G401 (cell line): ENCODE measurements at regions not wholly inside any gene's neighbourhood (a gene's known extent, or its start where the extent isn't known, plus 50 kb on each side); places are given as distances from the start of the nearest gene placed in this dataset.
A peak's percentile ranks its signal among the peaks of the same experiment; 100 is the strongest.
"Not testable (repeated sequence)": the region's sequence is repeated elsewhere in the genome, so short reads cannot be mapped to it uniquely, and the experiment has no call there.

Experiments
- DNase-seq: peaks from one replicate; pipeline ENCODE4 v3.0.0-alpha.2; 2015; ENCODE audit warnings: low spot score
- in situ Hi-C: cut with HindIII; loops from 2 replicates; pipeline ENCODE4 v1.10.0; 2016; ENCODE audit warnings: low sequenced_read_pairs, mixed read lengths

GRCh38 chr7:29647691-29648210 lies 84.1 kb downstream of the PRR15 start:
- DNase-seq, in situ Hi-C loops: not testable (repeated sequence)

DNA sequence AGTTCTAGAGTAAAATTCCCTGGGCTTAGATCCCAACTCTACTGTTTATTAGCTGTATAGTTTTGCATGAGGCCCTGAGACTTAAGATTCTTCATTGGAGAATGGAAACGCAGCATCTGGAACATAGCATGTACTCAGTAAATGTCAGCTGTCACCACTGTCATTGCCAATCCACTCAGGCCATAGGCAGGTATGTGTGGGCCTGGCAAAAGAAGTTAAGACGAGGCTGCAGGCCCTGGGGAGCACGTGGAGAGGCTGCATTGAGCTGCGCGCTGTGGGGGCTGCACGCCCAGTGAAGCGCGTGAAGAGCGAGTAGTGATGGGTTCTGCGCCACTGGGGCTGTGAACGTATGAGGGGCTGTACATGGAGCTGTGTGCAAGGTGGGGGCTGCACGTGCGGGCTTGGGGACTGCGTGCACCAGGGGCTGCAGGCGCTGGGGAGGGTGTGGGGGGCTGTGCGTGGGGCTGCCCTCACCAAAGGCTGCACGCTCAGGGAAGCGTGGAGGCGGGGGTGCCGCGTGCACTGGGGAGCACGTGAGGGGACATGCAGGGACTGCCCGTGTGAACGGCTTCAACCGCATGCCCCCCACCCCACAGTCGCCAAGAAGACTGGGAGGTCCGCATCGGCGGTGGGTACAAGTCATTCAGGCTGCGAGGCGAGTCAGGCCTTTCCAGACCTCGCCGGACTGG lies 85.5 kb downstream of the PRR15 start:
- in situ Hi-C loops = no loop called here
- no peak for DNase-seq

- in situ Hi-C loops = no loop called here
- no peak for DNase-seq
Measured at GRCh38 chr7:29649876-29650275, 86.2 kb downstream of the PRR15 start.

- no peak for DNase-seq
- in situ Hi-C loops = no loop called here
Measured at GRCh38 chr7:29651477-29651876, 87.8 kb downstream of the PRR15 start.

- in situ Hi-C loops = no loop called here
- DNase-seq = no peak
Measured at GRCh38 chr7:29652556-29652955, 88.9 kb downstream of the PRR15 start.

DNA sequence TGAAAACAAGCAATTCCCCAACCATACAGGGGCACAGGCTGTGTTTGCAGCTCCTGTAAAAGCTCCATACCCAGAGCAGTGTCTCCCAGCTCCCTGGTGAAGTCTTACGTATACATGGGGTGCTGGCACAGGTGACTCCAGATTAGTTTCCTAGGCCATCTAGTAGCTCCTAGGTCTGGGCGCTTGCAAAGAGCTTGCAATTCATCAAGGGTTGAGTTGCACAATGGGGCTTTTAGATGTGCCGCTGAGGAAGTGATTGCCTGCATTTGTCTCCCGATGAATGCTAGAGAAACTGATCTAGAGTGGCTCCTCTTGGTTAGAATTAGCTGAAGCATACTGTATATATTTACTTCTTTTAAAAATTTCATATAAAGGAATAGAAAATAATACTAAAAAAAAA lies 90.7 kb downstream of the PRR15 start:
- in situ Hi-C loops, DNase-seq: not testable (repeated sequence)

DNA sequence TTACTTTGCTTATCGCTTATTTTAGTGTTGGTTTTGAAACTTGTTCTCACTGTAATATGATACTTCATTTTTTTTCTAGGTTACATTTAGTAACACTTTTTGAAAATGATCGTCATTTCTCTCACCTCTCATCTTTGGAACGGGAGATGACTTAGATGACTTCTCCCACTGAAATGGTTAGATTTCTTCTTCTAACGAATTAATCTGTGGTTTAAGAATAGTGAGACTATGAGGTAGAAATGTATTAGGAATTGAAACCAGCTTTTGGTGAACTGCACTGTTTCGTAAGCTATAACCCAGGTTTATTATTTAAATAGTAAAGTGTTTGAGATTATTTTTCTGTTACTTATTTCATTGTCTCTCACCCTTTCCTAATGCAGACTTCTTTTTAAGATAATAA lies 93.7 kb downstream of the PRR15 start:
- in situ Hi-C loops = no loop called here
- no peak for DNase-seq

DNA sequence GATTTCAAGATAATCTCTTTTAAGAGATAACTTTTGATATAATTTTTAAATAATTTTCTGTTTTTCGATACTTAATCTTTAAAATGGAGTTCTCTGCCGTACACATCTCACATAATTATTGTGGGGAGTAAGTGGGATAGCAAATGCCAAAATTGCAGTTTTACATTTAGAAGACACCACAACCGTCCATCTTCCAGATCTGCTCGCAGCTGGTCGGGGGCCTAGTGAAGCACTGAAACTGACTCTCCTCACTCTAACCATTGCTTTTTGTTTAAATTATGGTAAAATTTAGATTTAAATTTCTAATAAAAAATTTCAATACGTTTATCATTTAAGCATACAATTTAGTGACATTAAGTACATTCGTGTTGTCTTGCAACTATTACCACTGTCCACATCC lies 94.2 kb downstream of the PRR15 start:
- in situ Hi-C loops = no loop called here
- DNase-seq = no peak

DNA sequence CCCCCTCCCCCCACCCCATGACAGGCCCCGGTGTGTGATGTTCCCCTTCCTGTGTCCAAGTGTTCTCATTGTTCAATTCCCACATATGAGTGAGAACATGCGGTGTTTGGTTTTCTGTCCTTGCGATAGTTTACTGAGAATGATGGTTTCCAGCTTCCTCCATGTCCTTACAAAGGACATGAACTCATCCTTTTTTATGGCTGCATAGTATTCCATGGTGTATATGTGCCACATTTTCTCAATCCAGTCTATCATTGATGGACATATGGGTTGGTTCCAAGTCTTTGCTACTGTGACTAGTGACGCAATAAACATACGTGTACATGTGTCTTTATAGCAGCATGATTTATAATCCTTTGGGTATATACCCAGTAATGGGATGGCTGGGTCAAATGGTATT lies 95.6 kb downstream of the PRR15 start:
- in situ Hi-C loops, DNase-seq: not testable (repeated sequence)

DNA sequence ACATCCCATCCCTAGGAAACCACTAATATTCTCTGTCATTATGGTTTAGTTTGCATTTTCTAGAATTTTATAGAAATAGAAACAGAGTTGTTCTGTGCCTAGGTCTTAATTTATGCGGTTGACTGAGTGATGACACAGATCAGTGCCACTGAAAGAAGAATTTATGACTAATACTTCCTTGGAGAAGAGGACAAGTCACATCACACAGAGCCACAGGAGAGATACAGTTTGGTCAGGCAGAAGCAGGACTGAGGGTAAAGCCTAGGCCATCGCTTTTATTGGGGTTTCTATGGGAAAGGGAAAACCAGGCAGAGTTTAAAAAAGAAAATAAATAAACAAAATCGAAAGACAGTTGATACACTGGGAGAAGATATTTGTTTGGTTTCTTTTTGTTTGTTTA lies 99.3 kb downstream of the PRR15 start:
- in situ Hi-C loops, DNase-seq: not testable (repeated sequence)

DNA sequence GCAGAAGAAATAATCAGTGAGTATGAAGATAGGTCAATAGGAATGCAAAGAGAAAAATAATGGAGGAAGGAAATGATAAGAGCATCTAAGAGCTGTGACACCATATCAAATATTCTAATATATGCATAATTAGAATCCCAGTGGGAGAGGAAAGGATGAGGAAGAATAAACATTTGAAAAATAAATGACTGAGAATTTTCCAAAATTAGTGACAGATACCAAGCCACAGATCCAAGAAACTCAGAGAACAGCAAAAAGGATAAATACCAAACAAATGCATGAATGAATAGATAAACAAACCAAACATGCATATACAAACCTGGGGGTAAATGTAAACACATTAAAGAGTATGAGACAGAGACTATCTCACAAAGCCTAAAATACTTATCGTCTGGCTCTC lies 101.4 kb downstream of the PRR15 start:
- in situ Hi-C loops = not testable (repeated sequence)

GRCh38 chr7:29667096-29667669 lies 103.5 kb downstream of the PRR15 start:
- DNase-seq, in situ Hi-C loops: not testable (repeated sequence)

More for the DNA sequence above, 101.4 kb downstream of the PRR15 start:
- DNase-seq = not testable (repeated sequence)

- in situ Hi-C loops, DNase-seq: not testable (repeated sequence)
Measured at GRCh38 chr7:29671286-29671685, 107.7 kb downstream of the PRR15 start.

DNA sequence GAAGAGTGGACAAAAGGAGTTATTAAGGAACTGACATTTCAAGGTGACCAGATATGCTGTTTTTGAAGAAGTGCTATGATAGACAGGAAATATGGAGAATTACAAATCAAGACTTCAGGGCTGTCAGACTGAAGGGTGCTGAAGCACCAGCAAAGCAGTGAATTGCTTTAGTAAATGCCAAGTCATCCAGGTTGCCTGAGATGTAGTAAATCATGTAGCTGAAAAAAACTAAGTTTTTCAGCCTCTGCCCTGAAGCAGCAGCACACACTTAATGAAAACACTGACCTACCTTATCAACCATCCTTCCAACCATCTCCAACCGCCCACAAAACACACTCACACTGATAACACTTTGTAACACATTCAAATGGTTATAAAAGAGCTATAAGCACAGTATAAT lies 110.0 kb downstream of the PRR15 start:
- DNase-seq, in situ Hi-C loops: not testable (repeated sequence)

GRCh38 chr7:29674626-29675025 lies 111.0 kb downstream of the PRR15 start:
- DNase-seq, in situ Hi-C loops: not testable (repeated sequence)

GRCh38 chr7:29677254-29677653 lies 113.6 kb downstream of the PRR15 start:
- in situ Hi-C loops, DNase-seq: not testable (repeated sequence)

DNA sequence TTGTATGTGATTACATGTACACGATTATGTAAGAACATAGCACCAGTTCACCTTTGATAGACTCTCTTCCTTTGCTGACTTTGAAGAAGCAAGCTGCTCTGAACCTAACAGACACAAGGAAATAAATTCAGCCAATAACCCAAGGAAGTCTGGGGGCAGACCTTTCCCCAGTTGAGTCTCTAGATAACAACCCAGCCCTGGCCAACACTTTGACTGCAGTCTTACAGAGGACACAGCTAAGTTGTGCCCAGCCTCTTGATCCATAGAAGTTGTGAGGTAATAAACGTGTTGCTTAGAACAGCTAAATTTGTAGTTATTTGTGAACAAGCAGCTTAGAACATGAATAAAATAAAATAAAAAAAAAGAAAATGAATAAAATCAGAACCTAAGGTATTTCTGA lies 116.3 kb downstream of the PRR15 start:
- DNase-seq, in situ Hi-C loops: not testable (repeated sequence)

DNA sequence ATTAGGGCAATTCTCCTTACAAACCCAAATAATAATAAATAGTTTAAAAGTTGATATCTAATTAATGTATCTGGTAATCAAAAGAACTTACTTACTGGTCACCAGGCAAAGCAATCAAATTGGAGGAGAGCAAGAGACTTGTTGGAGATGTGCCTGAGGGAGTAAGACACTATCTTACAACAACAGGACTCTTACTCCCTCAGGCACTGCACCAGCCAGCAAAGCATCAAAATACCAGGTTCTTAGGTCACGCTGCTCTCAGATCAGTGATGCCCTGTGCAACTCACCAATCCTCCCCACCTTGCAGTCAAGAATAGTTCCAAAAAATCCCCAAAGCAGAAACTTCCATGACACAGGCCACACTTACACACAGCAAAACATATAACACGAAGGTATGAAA lies 117.0 kb downstream of the PRR15 start:
- DNase-seq, in situ Hi-C loops: not testable (repeated sequence)

GRCh38 chr7:29684151-29684786 lies 120.6 kb downstream of the PRR15 start:
- in situ Hi-C loops = not testable (repeated sequence)
- DNase-seq = peak; percentile 13
